ENCODE measurements at regions not wholly inside any gene's neighbourhood (a gene's known extent, or its start where the extent isn't known, plus 50 kb on each side); places are given as distances from the start of the nearest gene placed in this dataset.

DNA sequence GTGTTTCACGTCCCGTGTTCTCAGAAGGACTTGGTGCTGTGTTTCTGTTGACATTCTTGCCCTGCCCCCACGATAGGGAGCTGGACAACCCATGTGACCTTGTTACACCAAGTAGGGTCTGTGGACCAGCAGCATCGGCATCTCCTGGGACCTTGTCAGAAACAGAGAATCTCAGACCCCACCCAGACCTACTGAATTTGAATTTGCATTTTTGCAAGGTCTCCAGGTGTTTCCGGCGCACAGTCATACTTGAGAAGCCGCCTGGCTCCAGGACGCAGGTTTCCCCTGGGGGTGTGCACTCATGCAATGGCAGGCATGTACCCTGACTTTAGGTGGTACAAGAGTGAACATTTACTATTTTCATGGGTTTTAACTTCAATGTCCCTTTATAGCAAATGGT, 117.9 kb downstream of the TLE3 start:
- TF ChIP-seq, protein P1, sequence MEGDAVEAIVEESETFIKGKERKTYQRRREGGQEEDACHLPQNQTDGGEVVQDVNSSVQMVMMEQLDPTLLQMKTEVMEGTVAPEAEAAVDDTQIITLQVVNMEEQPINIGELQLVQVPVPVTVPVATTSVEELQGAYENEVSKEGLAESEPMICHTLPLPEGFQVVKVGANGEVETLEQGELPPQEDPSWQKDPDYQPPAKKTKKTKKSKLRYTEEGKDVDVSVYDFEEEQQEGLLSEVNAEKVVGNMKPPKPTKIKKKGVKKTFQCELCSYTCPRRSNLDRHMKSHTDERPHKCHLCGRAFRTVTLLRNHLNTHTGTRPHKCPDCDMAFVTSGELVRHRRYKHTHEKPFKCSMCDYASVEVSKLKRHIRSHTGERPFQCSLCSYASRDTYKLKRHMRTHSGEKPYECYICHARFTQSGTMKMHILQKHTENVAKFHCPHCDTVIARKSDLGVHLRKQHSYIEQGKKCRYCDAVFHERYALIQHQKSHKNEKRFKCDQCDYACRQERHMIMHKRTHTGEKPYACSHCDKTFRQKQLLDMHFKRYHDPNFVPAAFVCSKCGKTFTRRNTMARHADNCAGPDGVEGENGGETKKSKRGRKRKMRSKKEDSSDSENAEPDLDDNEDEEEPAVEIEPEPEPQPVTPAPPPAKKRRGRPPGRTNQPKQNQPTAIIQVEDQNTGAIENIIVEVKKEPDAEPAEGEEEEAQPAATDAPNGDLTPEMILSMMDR (IDR thresholded peaks at IDR 0.05; ENCODE audit: low read depth, low read length, missing input control): no peak
- TF ChIP-seq GABPA (IDR thresholded peaks at IDR 0.05 in 1 of 2, conservative IDR thresholded peaks at IDR 0.05 in 1 of 2): no peak
- TF ChIP-seq NR2F2 (IDR thresholded peaks at IDR 0.05): no peak
- TF ChIP-seq ATF3 (IDR thresholded peaks at IDR 0.05): no peak
- TF ChIP-seq RAD21 (IDR thresholded peaks at IDR 0.05): no peak
- no peak for TF ChIP-seq JUND (IDR thresholded peaks at IDR 0.05)

Data from liver (tissue), 3 donors.